Spleen (tissue), 11 donors: ENCODE measurements at regions not wholly inside any gene's neighbourhood (a gene's known extent, or its start where the extent isn't known, plus 50 kb on each side); places are given as distances from the start of the nearest gene placed in this dataset.

Source experiments
- DNase-seq: peaks from one replicate; pipeline ENCODE4 v3.0.0-alpha.2; 2020
- H3K27ac ChIP-seq, 8 donors: fragments of 200-600 bp; sonication (generic) in 7 of 8; 1 replicate in 4 of 8; 2 replicates in 4 of 8; pipeline versions ENCODE4 v1.5.0 to v1.8.0; 2016 to 2021; ENCODE audit warnings: inconsistent platforms in 4 of 8, mild to moderate bottlenecking in 4 of 8, moderate library complexity in 1 of 8
- H3K27me3 ChIP-seq, 7 donors: fragments of 200-600 bp; sonication (generic) in 6 of 7; replicated peaks in 1 of 7; 1 replicate in 4 of 7; 2 replicates in 3 of 7; pipeline versions ENCODE4 v1.5.0 to v1.8.0; 2016 to 2021; ENCODE audit warnings: inconsistent platforms in 3 of 7, mild to moderate bottlenecking in 1 of 7
- H3K36me3 ChIP-seq, 6 donors: fragments of 200-600 bp; sonication (generic) in 5 of 6; 1 replicate in 4 of 6; 2 replicates in 2 of 6; pipeline versions ENCODE4 v1.5.0 to v1.8.0; 2016 to 2021; ENCODE audit warnings: inconsistent platforms in 2 of 6
- H3K4me1 ChIP-seq, 6 donors: fragments of 200-600 bp; sonication (generic) in 5 of 6; 1 replicate in 3 of 6; 2 replicates in 3 of 6; pipeline versions ENCODE4 v1.5.0 to v1.8.0; 2016 to 2021; ENCODE audit warnings: inconsistent platforms in 3 of 6
- H3K4me3 ChIP-seq, 8 donors: fragments of 200-600 bp; sonication (generic) in 7 of 8; 1 replicate in 4 of 8; 2 replicates in 4 of 8; pipeline versions ENCODE4 v1.5.0 to v1.8.0; 2016 to 2021; ENCODE audit warnings: inconsistent platforms in 4 of 8, mild to moderate bottlenecking in 4 of 8, moderate library complexity in 2 of 8
- H3K9me3 ChIP-seq, 8 donors: fragments of 200-600 bp; sonication (generic) in 7 of 8; 1 replicate in 4 of 8; 2 replicates in 4 of 8; pipeline versions ENCODE4 v1.5.0 to v1.8.0; 2016 to 2021; ENCODE audit warnings: inconsistent platforms in 4 of 8
- POLR2A ChIP-seq, 3 donors: fragments of 450-650 bp; IDR thresholded peaks; one replicate each; pipeline ENCODE4 v1.5.1; 2017; ENCODE audit warnings: antibody characterized with exemption in 3 of 3, mild to moderate bottlenecking in 1 of 3
- POLR2AphosphoS5 ChIP-seq, 3 donors: sonication (generic); formaldehyde crosslinking; IDR thresholded peaks; one replicate each; pipeline ENCODE4 v1.5.1; 2017; ENCODE audit warnings: antibody characterized with exemption in 3 of 3
- WGBS, 5 donors: extraction: QIAGEN DNeasy Blood & Tissue Kit in 3 of 5; methylation state at CpG; one replicate each; pipeline versions ENCODE4 v1.1.5 to v1.1.7; 2013 to 2018; 5-methylcytosine and 5-hydroxymethylcytosine counted together
- intact Hi-C: fragments of 100-400 bp; cut with DNase I; formaldehyde crosslinking; loops from one replicate; pipeline ENCODE4 v1.15.0; 2023; ENCODE audit warnings: low total_unique reads
- TF ChIP-seq, protein P1 (sequence below), 11 experiments: fragments of 200-600 bp in 7 of 11; fragments of 450-650 bp in 4 of 11; sonication (generic) in 4 of 11; IDR thresholded peaks in 8 of 11; conservative IDR thresholded peaks in 3 of 11; 1 replicate in 7 of 11; 2 replicates in 4 of 11; pipeline versions ENCODE4 v1.4.0 to v1.8.0; 2016 to 2021; ENCODE audit warnings: antibody characterized with exemption in 11 of 11, inconsistent platforms in 4 of 11, mild to moderate bottlenecking in 1 of 11
- donor health status: healthy with polysubstance abuse.
- donor health status: DM: no; HTN: no; CAD: no; lungs with moderate emphysema.
- donor health status: DM: no; HTN: no; CAD: no.
- donor health status: Bipolar disorder and iron deficiency.
- donor health status: healthy.
- donor health status: DM: no; HTN: no; CAD: no.
- donor health status: DM: yes; HTN: yes; CAD: no.

GRCh38 chr1:90650401-90650800 lies 66.7 kb downstream of the BARHL2 start:
- no peak for DNase-seq
- H3K4me1 ChIP-seq = no peaks in the 10 kb centered on the region
- intact Hi-C loops = no loop called here
- H3K36me3 ChIP-seq = no peaks in the 10 kb centered on the region
- no peak overlapping the region for H3K4me3 ChIP-seq
- 69 to 88% (median 86%) methylated on average over 4 of the region's 4 CpGs for WGBS, 5 donors
- TF ChIP-seq POLR2A (IDR thresholded peaks at IDR 0.05) (no peak), POLR2AphosphoS5 (IDR thresholded peaks at IDR 0.05) (no peak)
- TF ChIP-seq, protein P1, sequence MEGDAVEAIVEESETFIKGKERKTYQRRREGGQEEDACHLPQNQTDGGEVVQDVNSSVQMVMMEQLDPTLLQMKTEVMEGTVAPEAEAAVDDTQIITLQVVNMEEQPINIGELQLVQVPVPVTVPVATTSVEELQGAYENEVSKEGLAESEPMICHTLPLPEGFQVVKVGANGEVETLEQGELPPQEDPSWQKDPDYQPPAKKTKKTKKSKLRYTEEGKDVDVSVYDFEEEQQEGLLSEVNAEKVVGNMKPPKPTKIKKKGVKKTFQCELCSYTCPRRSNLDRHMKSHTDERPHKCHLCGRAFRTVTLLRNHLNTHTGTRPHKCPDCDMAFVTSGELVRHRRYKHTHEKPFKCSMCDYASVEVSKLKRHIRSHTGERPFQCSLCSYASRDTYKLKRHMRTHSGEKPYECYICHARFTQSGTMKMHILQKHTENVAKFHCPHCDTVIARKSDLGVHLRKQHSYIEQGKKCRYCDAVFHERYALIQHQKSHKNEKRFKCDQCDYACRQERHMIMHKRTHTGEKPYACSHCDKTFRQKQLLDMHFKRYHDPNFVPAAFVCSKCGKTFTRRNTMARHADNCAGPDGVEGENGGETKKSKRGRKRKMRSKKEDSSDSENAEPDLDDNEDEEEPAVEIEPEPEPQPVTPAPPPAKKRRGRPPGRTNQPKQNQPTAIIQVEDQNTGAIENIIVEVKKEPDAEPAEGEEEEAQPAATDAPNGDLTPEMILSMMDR (IDR thresholded peaks at IDR 0.05 in 8 of 11, conservative IDR thresholded peaks at IDR 0.05 in 3 of 11) = no peak
- H3K27ac ChIP-seq = no peak overlapping the region
- peaks cover 0 to 6% (median 0%) of the 10 kb centered on the region in 7 donors for H3K27me3 ChIP-seq
- no peaks in the 10 kb centered on the region for H3K9me3 ChIP-seq

DNA sequence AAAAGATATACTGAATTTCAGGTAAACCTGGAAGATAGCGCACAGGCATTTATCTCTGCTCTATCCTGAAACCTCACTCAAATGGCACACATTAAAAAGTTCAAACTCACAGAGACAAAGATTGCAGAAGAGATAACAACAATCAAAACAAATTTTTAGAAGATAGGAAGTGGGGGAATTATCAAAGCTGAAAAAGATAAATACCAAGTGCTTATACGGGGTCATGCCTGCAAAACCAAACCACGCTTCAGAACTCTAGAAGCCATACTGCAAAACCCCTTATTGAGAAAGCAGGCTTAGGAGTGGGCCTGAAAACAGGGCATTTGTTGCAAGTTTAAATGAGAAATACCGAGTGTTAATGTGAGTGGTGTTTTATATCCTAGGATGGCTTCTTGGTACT lies 76.8 kb downstream of the BARHL2 start:
- WGBS, 5 donors = 73 to 86% (median 79%) methylated on average over 4 of the region's 4 CpGs
- H3K4me3 ChIP-seq = no peak overlapping the region
- no peak for TF ChIP-seq POLR2A (IDR thresholded peaks at IDR 0.05)
- TF ChIP-seq, protein P1 (IDR thresholded peaks at IDR 0.05 in 8 of 11, conservative IDR thresholded peaks at IDR 0.05 in 3 of 11) = no peak
- no peak for TF ChIP-seq POLR2AphosphoS5 (IDR thresholded peaks at IDR 0.05)
- H3K27me3 ChIP-seq = peaks cover 0 to 4% (median 0%) of the 10 kb centered on the region in 7 donors
- H3K36me3 ChIP-seq = no peaks in the 10 kb centered on the region
- H3K27ac ChIP-seq = no peak overlapping the region
- DNase-seq = no peak
- intact Hi-C loops = no loop called here
- no peaks in the 10 kb centered on the region for H3K9me3 ChIP-seq
- H3K4me1 ChIP-seq = no peaks in the 10 kb centered on the region

GRCh38 chr1:90622666-90623065 lies 94.4 kb downstream of the BARHL2 start:
- Histone ChIP-seq H3K27me3 (no peaks in the 10 kb centered on the region), H3K27ac (no peak overlapping the region), H3K4me3 (no peak overlapping the region), H3K36me3 (no peaks in the 10 kb centered on the region), H3K4me1 (no peaks in the 10 kb centered on the region), H3K9me3 (no peaks in the 10 kb centered on the region)
- TF ChIP-seq POLR2AphosphoS5 (IDR thresholded peaks at IDR 0.05) = no peak
- TF ChIP-seq POLR2A (IDR thresholded peaks at IDR 0.05) = no peak
- TF ChIP-seq, protein P1 (IDR thresholded peaks at IDR 0.05 in 8 of 11, conservative IDR thresholded peaks at IDR 0.05 in 3 of 11) = no peak
- no peak for DNase-seq
- intact Hi-C loops = no loop called here
- WGBS, 5 donors = 81 to 92% (median 88%) methylated on average over 5 of the region's 5 CpGs

DNA sequence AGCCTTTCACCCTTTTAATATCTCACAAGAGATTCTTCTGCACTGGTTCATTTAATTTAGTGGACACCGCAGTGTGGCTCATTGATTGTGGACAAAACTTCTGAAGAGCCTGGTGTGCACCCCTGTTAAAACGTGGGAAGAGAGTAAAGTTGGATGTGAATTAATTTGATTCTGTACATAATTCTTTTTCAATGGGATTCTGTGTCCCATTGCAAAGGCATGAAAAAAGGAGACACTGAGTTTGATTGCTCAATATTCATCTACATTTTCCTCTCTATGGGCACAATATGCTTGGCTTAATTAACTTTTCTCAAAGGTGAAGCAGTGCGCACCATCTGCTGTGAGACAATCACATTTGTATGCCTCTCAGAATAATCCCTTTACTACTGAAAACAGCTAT lies 95.1 kb downstream of the BARHL2 start:
- H3K27me3 ChIP-seq = no peaks in the 10 kb centered on the region
- no peaks in the 10 kb centered on the region for H3K4me1 ChIP-seq
- no peak for DNase-seq
- no peak overlapping the region for H3K4me3 ChIP-seq
- H3K27ac ChIP-seq = no peak overlapping the region
- H3K36me3 ChIP-seq = no peaks in the 10 kb centered on the region
- H3K9me3 ChIP-seq = no peaks in the 10 kb centered on the region
- intact Hi-C loops = no loop called here
- TF ChIP-seq, protein P1 (IDR thresholded peaks at IDR 0.05 in 8 of 11, conservative IDR thresholded peaks at IDR 0.05 in 3 of 11) = no peak
- TF ChIP-seq POLR2A (IDR thresholded peaks at IDR 0.05) (no peak), POLR2AphosphoS5 (IDR thresholded peaks at IDR 0.05) (no peak)
- 82 to 90% (median 86%) methylated on average over 3 of the region's 3 CpGs for WGBS, 5 donors
